Astrocyte (in vitro differentiated cells and primary cell): ENCODE measurements at regions not wholly inside any gene's neighbourhood (a gene's known extent, or its start where the extent isn't known, plus 50 kb on each side); places are given as distances from the start of the nearest gene placed in this dataset.
"Not testable (repeated sequence)": the region's sequence is repeated elsewhere in the genome, so short reads cannot be mapped to it uniquely, and the experiment has no call there.

Experiments used
- DNase-seq: peaks from one replicate; pipeline ENCODE4 v3.0.0-alpha.2; 2010; ENCODE audit warnings: low read depth
- FAIRE-seq: peaks from 2 replicates; lab custom pipeline; 2011; peaks lifted over from hg19 to GRCh38; lab: Jason Lieb, UNC
- H2AFZ ChIP-seq: 2 replicates; pipeline ENCODE4 v1.6.0; 2012; ENCODE audit warnings: low read depth, low read length, inconsistent platforms
- H3K27ac ChIP-seq: 2 replicates; pipeline ENCODE4 v1.5.1; 2011; ENCODE audit warnings: low read depth, low read length, inconsistent platforms
- H3K27me3 ChIP-seq: 2 replicates; pipeline ENCODE4 v1.6.0; 2011; ENCODE audit warnings: low read length, inconsistent platforms; ENCODE audit not compliant: insufficient read depth
- H3K36me3 ChIP-seq: 2 replicates; pipeline ENCODE4 v1.5.1; 2011; ENCODE audit warnings: low read length, inconsistent platforms; ENCODE audit not compliant: insufficient read depth
- H3K4me1 ChIP-seq: 2 replicates; pipeline ENCODE4 v1.5.1; 2011; ENCODE audit warnings: low read length, inconsistent platforms; ENCODE audit not compliant: insufficient read depth
- H3K4me2 ChIP-seq: 2 replicates; pipeline ENCODE4 v1.6.0; 2012; ENCODE audit warnings: low read length, inconsistent platforms
- H3K4me3 ChIP-seq: 2 replicates; pipeline ENCODE4 v1.5.1; 2011; ENCODE audit warnings: low read depth, mild to moderate bottlenecking, low read length, inconsistent platforms; ENCODE audit not compliant: insufficient read depth
- H3K79me2 ChIP-seq: 2 replicates; pipeline ENCODE4 v1.6.0; 2012; ENCODE audit warnings: mild to moderate bottlenecking, low read length, inconsistent platforms; ENCODE audit not compliant: insufficient read depth
- H3K9ac ChIP-seq: 2 replicates; pipeline ENCODE4 v1.6.0; 2012; ENCODE audit warnings: mild to moderate bottlenecking, low read length, inconsistent platforms
- H3K9me3 ChIP-seq: 2 replicates; pipeline ENCODE4 v1.5.1; 2012; ENCODE audit warnings: low read depth, mild to moderate bottlenecking, low read length, inconsistent platforms; ENCODE audit not compliant: insufficient read depth
- H4K20me1 ChIP-seq: 2 replicates; pipeline ENCODE4 v1.6.0; 2012; ENCODE audit warnings: low read length, inconsistent platforms; ENCODE audit not compliant: insufficient read depth
- H3K27ac Mint-ChIP-seq: one replicate; pipeline ENCODE4 v1.8.0; 2021; ENCODE audit warnings: mild to moderate bottlenecking, mixed read lengths; ENCODE audit not compliant: unreplicated experiment
- H3K27me3 Mint-ChIP-seq: one replicate; pipeline ENCODE4 v1.8.0; 2021; ENCODE audit warnings: low read depth, mixed read lengths; ENCODE audit not compliant: unreplicated experiment
- H3K36me3 Mint-ChIP-seq: one replicate; pipeline ENCODE4 v1.8.0; 2021; ENCODE audit warnings: low read depth, mixed read lengths; ENCODE audit not compliant: unreplicated experiment
- H3K4me1 Mint-ChIP-seq: one replicate; pipeline ENCODE4 v1.8.0; 2021; ENCODE audit warnings: low read depth, mixed read lengths; ENCODE audit not compliant: unreplicated experiment
- H3K4me3 Mint-ChIP-seq: one replicate; pipeline ENCODE4 v1.8.0; 2021; ENCODE audit warnings: mild to moderate bottlenecking, moderate library complexity, mixed read lengths; ENCODE audit not compliant: unreplicated experiment
- H3K9me3 Mint-ChIP-seq: one replicate; pipeline ENCODE4 v1.8.0; 2021; ENCODE audit warnings: mild to moderate bottlenecking, mixed read lengths; ENCODE audit not compliant: unreplicated experiment
- EZH2 ChIP-seq: IDR thresholded peaks from 2 replicates; pipeline ENCODE4 v1.6.1; 2012; ENCODE audit warnings: mild to moderate bottlenecking, low read length, inconsistent platforms; ENCODE audit not compliant: insufficient read depth
- TF ChIP-seq, protein P1 (sequence below): IDR thresholded peaks from 2 replicates; pipeline ENCODE4 v1.5.1; 2011; ENCODE audit warnings: low read depth, mild to moderate bottlenecking, inconsistent platforms, low read length, moderate library complexity; ENCODE audit not compliant: insufficient read depth

DNA sequence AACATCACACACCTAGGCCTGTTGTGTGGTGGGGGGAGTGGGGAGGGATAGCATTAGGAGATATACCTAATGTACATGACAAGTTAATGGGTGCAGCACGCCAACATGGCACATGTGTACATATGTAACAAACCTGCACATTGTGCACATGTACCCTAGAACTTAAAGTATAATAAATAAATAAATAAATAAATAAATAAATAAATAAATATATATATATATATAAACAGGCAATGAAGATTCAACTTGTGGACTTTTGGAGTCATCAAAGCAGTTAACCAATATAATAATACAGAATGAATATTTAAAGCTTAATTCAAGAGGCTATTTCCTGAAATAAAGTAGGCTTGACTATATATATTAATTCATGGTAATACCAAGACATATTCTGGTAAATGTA lies 167.0 kb downstream of the FOXD2 start:
- H3K4me1 ChIP-seq, H3K27ac Mint-ChIP-seq, H3K36me3 ChIP-seq, H2AFZ ChIP-seq, H3K9me3 ChIP-seq, H4K20me1 ChIP-seq, FAIRE-seq, H3K27ac ChIP-seq, H3K4me2 ChIP-seq, H3K36me3 Mint-ChIP-seq, DNase-seq, H3K4me3 Mint-ChIP-seq, H3K9ac ChIP-seq, H3K4me3 ChIP-seq, H3K79me2 ChIP-seq, H3K27me3 ChIP-seq, H3K4me1 Mint-ChIP-seq: not testable (repeated sequence)
- peaks cover 20% of the 10 kb centered on the region for H3K9me3 Mint-ChIP-seq
- H3K27me3 Mint-ChIP-seq, result peaks cover 13% of the 10 kb centered on the region

DNA sequence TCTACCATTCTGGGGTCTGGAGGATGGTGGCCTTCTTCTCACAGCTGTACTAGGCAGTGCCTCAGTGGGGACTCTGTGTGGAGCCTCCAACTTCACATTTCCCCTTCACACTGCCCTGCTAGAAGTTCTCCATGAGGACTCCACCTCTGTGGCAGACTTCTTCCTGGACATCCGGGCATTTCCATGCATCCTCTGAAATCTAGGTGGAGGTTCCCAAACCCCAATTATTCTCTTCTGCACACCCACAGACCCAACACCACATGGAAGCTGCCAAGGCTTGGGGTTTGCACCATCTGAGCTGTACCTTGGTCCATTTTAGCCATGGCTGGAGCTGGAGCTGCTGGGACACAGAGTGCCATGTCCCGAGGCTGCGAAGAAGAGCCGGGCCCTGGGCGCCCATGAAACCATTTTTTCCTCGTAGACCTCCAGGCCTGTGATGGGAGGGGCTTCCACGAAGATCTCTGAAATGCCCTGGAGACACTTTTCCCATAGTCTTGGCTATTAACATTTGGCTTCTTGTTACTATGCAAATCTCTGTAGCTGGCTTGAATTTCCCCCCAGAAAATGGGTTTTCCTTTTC lies 170.5 kb downstream of the FOXD2 start:
- Histone ChIP-seq H3K36me3 (no peaks in the 10 kb centered on the region), H3K4me3 (no peak overlapping the region), H3K79me2 (no peaks in the 10 kb centered on the region), H3K9ac (no peak overlapping the region), H2AFZ (no peak overlapping the region), H4K20me1 (no peaks in the 10 kb centered on the region), H3K9me3 (no peaks in the 10 kb centered on the region), H3K27me3 (no peaks in the 10 kb centered on the region), H3K4me2 (no peak overlapping the region), H3K27ac (no peak overlapping the region), H3K4me1 (no peaks in the 10 kb centered on the region)
- Mint-ChIP-seq H3K27ac (no peak overlapping the region), H3K27me3 (peaks cover 7% of the 10 kb centered on the region), H3K4me1 (no peaks in the 10 kb centered on the region), H3K36me3 (no peaks in the 10 kb centered on the region), H3K9me3 (peaks cover 12% of the 10 kb centered on the region), H3K4me3 (no peak overlapping the region)
- TF ChIP-seq, protein P1, sequence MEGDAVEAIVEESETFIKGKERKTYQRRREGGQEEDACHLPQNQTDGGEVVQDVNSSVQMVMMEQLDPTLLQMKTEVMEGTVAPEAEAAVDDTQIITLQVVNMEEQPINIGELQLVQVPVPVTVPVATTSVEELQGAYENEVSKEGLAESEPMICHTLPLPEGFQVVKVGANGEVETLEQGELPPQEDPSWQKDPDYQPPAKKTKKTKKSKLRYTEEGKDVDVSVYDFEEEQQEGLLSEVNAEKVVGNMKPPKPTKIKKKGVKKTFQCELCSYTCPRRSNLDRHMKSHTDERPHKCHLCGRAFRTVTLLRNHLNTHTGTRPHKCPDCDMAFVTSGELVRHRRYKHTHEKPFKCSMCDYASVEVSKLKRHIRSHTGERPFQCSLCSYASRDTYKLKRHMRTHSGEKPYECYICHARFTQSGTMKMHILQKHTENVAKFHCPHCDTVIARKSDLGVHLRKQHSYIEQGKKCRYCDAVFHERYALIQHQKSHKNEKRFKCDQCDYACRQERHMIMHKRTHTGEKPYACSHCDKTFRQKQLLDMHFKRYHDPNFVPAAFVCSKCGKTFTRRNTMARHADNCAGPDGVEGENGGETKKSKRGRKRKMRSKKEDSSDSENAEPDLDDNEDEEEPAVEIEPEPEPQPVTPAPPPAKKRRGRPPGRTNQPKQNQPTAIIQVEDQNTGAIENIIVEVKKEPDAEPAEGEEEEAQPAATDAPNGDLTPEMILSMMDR, result no peak
- TF ChIP-seq EZH2, result no peak
- FAIRE-seq, result no peak
- no peak for DNase-seq

DNA sequence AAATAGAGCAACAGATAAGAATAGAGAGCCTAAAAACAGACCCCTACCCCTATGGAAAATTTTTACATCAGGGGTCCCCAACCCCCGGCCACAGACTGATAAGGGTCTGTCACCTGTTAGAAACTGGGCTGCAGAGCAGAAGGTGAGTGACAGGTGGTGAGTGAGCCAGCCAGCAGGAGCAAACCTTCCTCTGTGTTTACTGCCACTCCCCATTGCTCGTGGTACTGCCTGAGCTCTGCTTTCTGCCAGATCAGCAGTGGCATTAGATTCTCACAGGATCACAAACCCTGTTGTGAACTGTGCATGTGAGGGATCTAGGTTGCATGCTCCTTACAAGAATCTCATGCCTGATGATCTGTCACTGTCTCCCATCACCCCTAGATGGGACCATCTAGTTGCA lies 174.1 kb downstream of the FOXD2 start:
- Histone ChIP-seq H3K4me3 (no peak overlapping the region), H4K20me1 (no peaks in the 10 kb centered on the region), H3K36me3 (no peaks in the 10 kb centered on the region), H3K27ac (no peak overlapping the region), H3K79me2 (no peaks in the 10 kb centered on the region), H3K4me1 (no peaks in the 10 kb centered on the region), H3K27me3 (no peaks in the 10 kb centered on the region), H2AFZ (no peak overlapping the region), H3K4me2 (no peak overlapping the region), H3K9ac (no peak overlapping the region), H3K9me3 (peaks cover 2% of the 10 kb centered on the region)
- DNase-seq (no peak), FAIRE-seq (no peak)
- Mint-ChIP-seq H3K4me3 (no peak overlapping the region), H3K36me3 (no peaks in the 10 kb centered on the region), H3K27me3 (peaks cover 6% of the 10 kb centered on the region), H3K9me3 (peaks cover 8% of the 10 kb centered on the region), H3K4me1 (peaks cover 11% of the 10 kb centered on the region), H3K27ac (no peak overlapping the region)
- no peak for TF ChIP-seq EZH2
- TF ChIP-seq, protein P1, result no peak
